ENCODE measurements at regions not wholly inside any gene's neighbourhood (a gene's known extent, or its start where the extent isn't known, plus 50 kb on each side); places are given as distances from the start of the nearest gene placed in this dataset.

- Histone ChIP-seq H3K27ac (ENCODE audit: low read depth in 1 of 2, low read length in 1 of 2) (peak overlapping the region in 1 of 2 donors; percentile 9), H3K36me3 (ENCODE audit: control insufficient read depth in 4 of 4, insufficient read depth in 4 of 4, low read length in 4 of 4) (no peaks in the 10 kb centered on the region), H3K4me3 (no peak overlapping the region), H3K27me3 (ENCODE audit: control insufficient read depth in 3 of 3, insufficient read depth in 3 of 3, low read length in 2 of 3) (no peaks in the 10 kb centered on the region), H3K9me3 (ENCODE audit: control insufficient read depth in 4 of 4, insufficient read depth in 3 of 4, low read length in 3 of 4) (no peaks in the 10 kb centered on the region), H3K9ac (ENCODE audit: insufficient read depth in 1 of 2, low read length in 2 of 2) (no peak overlapping the region), H3K4me1 (ENCODE audit: control insufficient read depth in 5 of 5, insufficient read depth in 5 of 5, low read length in 5 of 5) (peaks cover 0 to 2% (median 0%) of the 10 kb centered on the region in 5 donors)
- DNase-seq = no peak
- no peak for TF ChIP-seq CTCF (IDR thresholded peaks at IDR 0.05; ENCODE audit: control extremely low read depth, extremely low read depth)
- no peak for ATAC-seq (ENCODE audit: insufficient read depth, low FRiP score)
- 53 to 62% methylated on average over 1 of the region's 1 CpG for WGBS, 2 donors
Observed at GRCh38 chr13:44074611-44075010, 194.9 kb downstream of the LACC1 start.

GRCh38 chr13:44075113-44075512, 195.4 kb downstream of the LACC1 start:
- Histone ChIP-seq H3K4me3 (no peak overlapping the region), H3K27me3 (ENCODE audit: control insufficient read depth in 3 of 3, insufficient read depth in 3 of 3, low read length in 2 of 3) (no peaks in the 10 kb centered on the region), H3K9me3 (ENCODE audit: control insufficient read depth in 4 of 4, insufficient read depth in 3 of 4, low read length in 3 of 4) (no peaks in the 10 kb centered on the region), H3K36me3 (ENCODE audit: control insufficient read depth in 4 of 4, insufficient read depth in 4 of 4, low read length in 4 of 4) (no peaks in the 10 kb centered on the region), H3K9ac (ENCODE audit: insufficient read depth in 1 of 2, low read length in 2 of 2) (no peak overlapping the region), H3K27ac (ENCODE audit: low read depth in 1 of 2, low read length in 1 of 2) (peak overlapping the region in 1 of 2 donors; percentile 56), H3K4me1 (ENCODE audit: control insufficient read depth in 5 of 5, insufficient read depth in 5 of 5, low read length in 5 of 5) (peaks cover 0 to 2% (median 0%) of the 10 kb centered on the region in 5 donors)
- DNase-seq (no peak), ATAC-seq (ENCODE audit: insufficient read depth, low FRiP score) (no peak)
- WGBS, 2 donors = 73 to 90% methylated on average over 2 of the region's 2 CpGs
- TF ChIP-seq CTCF (IDR thresholded peaks at IDR 0.05; ENCODE audit: control extremely low read depth, extremely low read depth) = no peak

GRCh38 chr13:44078806-44079376, 199.2 kb downstream of the LACC1 start:
- no peak overlapping the region for H3K27ac ChIP-seq (ENCODE audit: low read depth in 1 of 2, low read length in 1 of 2)

More at GRCh38 chr13:44078806-44079376, 199.2 kb downstream of the LACC1 start:
- DNase-seq (no peak), ATAC-seq (ENCODE audit: insufficient read depth, low FRiP score) (no peak)
- peaks cover 0 to 2% (median 0%) of the 10 kb centered on the region in 5 donors for H3K4me1 ChIP-seq (ENCODE audit: control insufficient read depth in 5 of 5, insufficient read depth in 5 of 5, low read length in 5 of 5)
- H3K27me3 ChIP-seq (ENCODE audit: control insufficient read depth in 3 of 3, insufficient read depth in 3 of 3, low read length in 2 of 3) = no peaks in the 10 kb centered on the region
- no peak overlapping the region for H3K4me3 ChIP-seq
- no peak overlapping the region for H3K9ac ChIP-seq (ENCODE audit: insufficient read depth in 1 of 2, low read length in 2 of 2)
- 74 to 82% methylated on average over 5 of the region's 5 CpGs for WGBS, 2 donors
- no peak for TF ChIP-seq CTCF (IDR thresholded peaks at IDR 0.05; ENCODE audit: control extremely low read depth, extremely low read depth)
- H3K9me3 ChIP-seq (ENCODE audit: control insufficient read depth in 4 of 4, insufficient read depth in 3 of 4, low read length in 3 of 4) = no peaks in the 10 kb centered on the region
- H3K36me3 ChIP-seq (ENCODE audit: control insufficient read depth in 4 of 4, insufficient read depth in 4 of 4, low read length in 4 of 4) = no peaks in the 10 kb centered on the region
